ENCODE measurements at regions not wholly inside any gene's neighbourhood (a gene's known extent, or its start where the extent isn't known, plus 50 kb on each side); places are given as distances from the start of the nearest gene placed in this dataset.
"Not testable (repeated sequence)": the region's sequence is repeated elsewhere in the genome, so short reads cannot be mapped to it uniquely, and the experiment has no call there.

GRCh38 chr18:78492064-78492812 lies 487.4 kb upstream of the SALL3 start:
- DNase-seq, result no peak

- no peak for DNase-seq
These were observed 486.7 kb upstream of the SALL3 start for GRCh38 chr18:78492813-78493371.

GRCh38 chr18:78493490-78493889 lies 486.1 kb upstream of the SALL3 start:
- not testable (repeated sequence) for DNase-seq

GRCh38 chr18:78494204-78495085 lies 485.2 kb upstream of the SALL3 start:
- DNase-seq, result no peak

- no peak for DNase-seq
These were observed 484.1 kb upstream of the SALL3 start for GRCh38 chr18:78495550-78495949.

GRCh38 chr18:78496079-78496478 lies 483.5 kb upstream of the SALL3 start:
- no peak for DNase-seq

GRCh38 chr18:78497641-78498040 lies 482.0 kb upstream of the SALL3 start:
- DNase-seq, result no peak

- no peak for DNase-seq
These were observed 480.0 kb upstream of the SALL3 start for GRCh38 chr18:78499586-78499985.

GRCh38 chr18:78501251-78501650 lies 478.4 kb upstream of the SALL3 start:
- DNase-seq, result no peak

GRCh38 chr18:78503129-78503528 lies 476.5 kb upstream of the SALL3 start:
- no peak for DNase-seq

GRCh38 chr18:78505851-78506461 lies 473.7 kb upstream of the SALL3 start:
- no peak for DNase-seq

- no peak for DNase-seq
These were observed 472.4 kb upstream of the SALL3 start for GRCh38 chr18:78507217-78507616.

GRCh38 chr18:78508228-78508824 lies 471.3 kb upstream of the SALL3 start:
- not testable (repeated sequence) for DNase-seq

- DNase-seq, result no peak
These were observed 469.5 kb upstream of the SALL3 start for GRCh38 chr18:78510091-78510490.

- DNase-seq, result no peak
These were observed 469.0 kb upstream of the SALL3 start for GRCh38 chr18:78510636-78511035.

- no peak for DNase-seq
These were observed 467.7 kb upstream of the SALL3 start for GRCh38 chr18:78511666-78512601.

GRCh38 chr18:78514910-78515670 lies 464.5 kb upstream of the SALL3 start:
- no peak for DNase-seq

- no peak for DNase-seq
These were observed 462.3 kb upstream of the SALL3 start for GRCh38 chr18:78517328-78517727.

GRCh38 chr18:78517973-78518372 lies 461.6 kb upstream of the SALL3 start:
- DNase-seq, result no peak

GRCh38 chr18:78518805-78519204 lies 460.8 kb upstream of the SALL3 start:
- DNase-seq, result no peak
